H9 (cell line): ENCODE measurements at regions not wholly inside any gene's neighbourhood (a gene's known extent, or its start where the extent isn't known, plus 50 kb on each side); places are given as distances from the start of the nearest gene placed in this dataset.

Source experiments
- DNase-seq: peaks from one replicate; pipeline ENCODE4 v3.0.0-alpha.2; 2017
- H2AFZ ChIP-seq: one replicate; pipeline ENCODE4 v1.6.1; 2013; ENCODE audit warnings: mild to moderate bottlenecking, low read length, control low read depth, moderate library complexity
- H2AK5ac ChIP-seq: 2 replicates; pipeline ENCODE4 v1.6.1; 2013; ENCODE audit warnings: low read length, control low read depth, mixed read lengths; ENCODE audit not compliant: insufficient read length
- H2BK120ac ChIP-seq: one replicate; pipeline ENCODE4 v1.6.1; 2013; ENCODE audit warnings: low read depth, mild to moderate bottlenecking, low read length, control low read depth, inconsistent platforms; ENCODE audit not compliant: poor library complexity, severe bottlenecking
- H2BK12ac ChIP-seq: 2 replicates; pipeline ENCODE4 v1.6.1; 2013; ENCODE audit warnings: low read length, control low read depth, mixed read lengths, low read depth; ENCODE audit not compliant: insufficient read length
- H2BK15ac ChIP-seq: 2 replicates; pipeline ENCODE4 v1.6.1; 2013; ENCODE audit warnings: low read depth, low read length, control low read depth
- H2BK20ac ChIP-seq: one replicate; pipeline ENCODE4 v1.6.1; 2013; ENCODE audit warnings: low read depth, mild to moderate bottlenecking, low read length, control low read depth, inconsistent platforms; ENCODE audit not compliant: poor library complexity, severe bottlenecking
- H2BK5ac ChIP-seq: 2 replicates; pipeline ENCODE4 v1.6.1; 2013; ENCODE audit warnings: low read length, control low read depth, mixed read lengths; ENCODE audit not compliant: insufficient read length
- H3K14ac ChIP-seq: 2 replicates; pipeline ENCODE4 v1.6.1; 2013; ENCODE audit warnings: low read length, control low read depth; ENCODE audit not compliant: insufficient read depth
- H3K18ac ChIP-seq: 2 replicates; pipeline ENCODE4 v1.6.1; 2013; ENCODE audit warnings: low read depth, mild to moderate bottlenecking, mixed read lengths, low read length, control low read depth; ENCODE audit not compliant: insufficient read length
- H3K23ac ChIP-seq: 2 replicates; pipeline ENCODE4 v1.6.1; 2013; ENCODE audit warnings: low read length, control low read depth, mixed read lengths, low read depth; ENCODE audit not compliant: insufficient read length
- H3K23me2 ChIP-seq: 2 replicates; pipeline ENCODE4 v1.6.1; 2013; ENCODE audit warnings: low read depth, mild to moderate bottlenecking, mixed read lengths, low read length, control low read depth; ENCODE audit not compliant: insufficient read length, poor library complexity, severe bottlenecking
- H3K27ac ChIP-seq: 2 replicates; pipeline ENCODE4 v1.5.1; 2013; ENCODE audit warnings: low read length, control low read depth, mixed read lengths, low read depth; ENCODE audit not compliant: insufficient read length
- H3K27me3 ChIP-seq: 2 replicates; pipeline ENCODE4 v1.6.1; 2013; ENCODE audit warnings: low read length, control low read depth, inconsistent platforms; ENCODE audit not compliant: insufficient read depth
- H3K4ac ChIP-seq: 2 replicates; pipeline ENCODE4 v1.6.1; 2013; ENCODE audit warnings: low read depth, mild to moderate bottlenecking, control low read depth, inconsistent platforms, low read length, moderate library complexity
- H3K4me1 ChIP-seq: 2 replicates; pipeline ENCODE4 v1.6.1; 2013; ENCODE audit warnings: low read length, control low read depth, inconsistent platforms; ENCODE audit not compliant: insufficient read depth
- H3K4me2 ChIP-seq: 2 replicates; pipeline ENCODE4 v1.6.1; 2013; ENCODE audit warnings: low read length, control low read depth, mixed read lengths; ENCODE audit not compliant: insufficient read length, insufficient read depth
- H3K56ac ChIP-seq: 2 replicates; pipeline ENCODE4 v1.6.1; 2013; ENCODE audit warnings: low read depth, mild to moderate bottlenecking, mixed read lengths, low read length, control low read depth; ENCODE audit not compliant: insufficient read length
- H3K79me1 ChIP-seq: 2 replicates; pipeline ENCODE4 v1.6.1; 2013; ENCODE audit warnings: low read depth, mild to moderate bottlenecking, moderate library complexity, low read length, control low read depth, inconsistent platforms; ENCODE audit not compliant: insufficient read depth, poor library complexity, severe bottlenecking
- H3K79me2 ChIP-seq: 2 replicates; pipeline ENCODE4 v1.6.1; 2013; ENCODE audit warnings: low read length, control low read depth, inconsistent platforms; ENCODE audit not compliant: insufficient read depth
- H3K9ac ChIP-seq: 2 replicates; pipeline ENCODE4 v1.6.1; 2013; ENCODE audit warnings: low read length, control low read depth, mixed read lengths; ENCODE audit not compliant: insufficient read length; ENCODE audit errors: extremely low read depth
- H3K9me3 ChIP-seq: one replicate; pipeline ENCODE4 v1.6.1; 2013; ENCODE audit warnings: low read depth, low read length, inconsistent platforms; ENCODE audit not compliant: control insufficient read depth
- H3T11ph ChIP-seq: one replicate; pipeline ENCODE4 v1.6.1; 2013; ENCODE audit warnings: mild to moderate bottlenecking, low read length, control low read depth, inconsistent platforms
- H4K20me1 ChIP-seq: one replicate; pipeline ENCODE4 v1.6.1; 2013; ENCODE audit not compliant: control insufficient read depth, insufficient read length, insufficient read depth
- H4K5ac ChIP-seq: 2 replicates; pipeline ENCODE4 v1.6.1; 2013; ENCODE audit warnings: low read depth, mild to moderate bottlenecking, mixed read lengths, low read length, control low read depth; ENCODE audit not compliant: insufficient read length
- H4K8ac ChIP-seq: replicated peaks from 2 replicates; pipeline ENCODE4 v1.6.1; 2013; ENCODE audit warnings: low read length, control low read depth, mixed read lengths, low read depth; ENCODE audit not compliant: insufficient read length
- H4K91ac ChIP-seq: 2 replicates; pipeline ENCODE4 v1.6.1; 2013; ENCODE audit warnings: low read depth, mild to moderate bottlenecking, moderate library complexity, mixed read lengths, low read length, control low read depth; ENCODE audit not compliant: insufficient read length
- H3K27ac Mint-ChIP-seq, 3 experiments: 2 replicates in 2 of 3; 3 replicates in 1 of 3; pipeline ENCODE4 v1.8.0; 2020 to 2021; ENCODE audit warnings: mixed read lengths in 3 of 3, mild to moderate bottlenecking in 1 of 3, moderate library complexity in 1 of 3
- H3K27me3 Mint-ChIP-seq: 2 replicates; pipeline ENCODE4 v1.8.0; 2021; ENCODE audit warnings: low read depth, mild to moderate bottlenecking, moderate library complexity, mixed read lengths
- H3K36me3 Mint-ChIP-seq, 3 experiments: 2 replicates in 2 of 3; 3 replicates in 1 of 3; pipeline ENCODE4 v1.8.0; 2020 to 2021; ENCODE audit warnings: low read depth in 3 of 3, mixed read lengths in 3 of 3; ENCODE audit not compliant: insufficient read depth in 1 of 3
- H3K4me1 Mint-ChIP-seq, 2 experiments: 2 replicates each; pipeline ENCODE4 v1.8.0; 2020; ENCODE audit warnings: mixed read lengths in 2 of 2
- H3K4me3 Mint-ChIP-seq, 2 experiments: 2 replicates in 1 of 2; 3 replicates in 1 of 2; pipeline ENCODE4 v1.8.0; 2020 to 2021; ENCODE audit warnings: mild to moderate bottlenecking in 2 of 2, mixed read lengths in 2 of 2, moderate library complexity in 1 of 2
- H3K9me3 Mint-ChIP-seq, 2 experiments: 2 replicates in 1 of 2; 3 replicates in 1 of 2; pipeline ENCODE4 v1.8.0; 2020; ENCODE audit warnings: mild to moderate bottlenecking in 2 of 2, mixed read lengths in 2 of 2, moderate library complexity in 1 of 2
- WGBS: extraction: QIAGEN DNeasy Blood & Tissue Kit; methylation state at CpG from one replicate; pipeline ENCODE4 v1.1.7; 2013; ENCODE audit warnings: missing lambda C conversion rate, low lambda C conversion rate, mixed read lengths; ENCODE audit not compliant: insufficient read length; ENCODE audit errors: extremely low coverage; 5-methylcytosine and 5-hydroxymethylcytosine counted together
- TF ChIP-seq, protein P1 (sequence below): fragments of 200-600 bp; sonication (generic); conservative IDR thresholded peaks from 3 replicates; pipeline ENCODE4 v1.8.0; 2021; ENCODE audit warnings: antibody characterized with exemption, mild to moderate bottlenecking

DNA sequence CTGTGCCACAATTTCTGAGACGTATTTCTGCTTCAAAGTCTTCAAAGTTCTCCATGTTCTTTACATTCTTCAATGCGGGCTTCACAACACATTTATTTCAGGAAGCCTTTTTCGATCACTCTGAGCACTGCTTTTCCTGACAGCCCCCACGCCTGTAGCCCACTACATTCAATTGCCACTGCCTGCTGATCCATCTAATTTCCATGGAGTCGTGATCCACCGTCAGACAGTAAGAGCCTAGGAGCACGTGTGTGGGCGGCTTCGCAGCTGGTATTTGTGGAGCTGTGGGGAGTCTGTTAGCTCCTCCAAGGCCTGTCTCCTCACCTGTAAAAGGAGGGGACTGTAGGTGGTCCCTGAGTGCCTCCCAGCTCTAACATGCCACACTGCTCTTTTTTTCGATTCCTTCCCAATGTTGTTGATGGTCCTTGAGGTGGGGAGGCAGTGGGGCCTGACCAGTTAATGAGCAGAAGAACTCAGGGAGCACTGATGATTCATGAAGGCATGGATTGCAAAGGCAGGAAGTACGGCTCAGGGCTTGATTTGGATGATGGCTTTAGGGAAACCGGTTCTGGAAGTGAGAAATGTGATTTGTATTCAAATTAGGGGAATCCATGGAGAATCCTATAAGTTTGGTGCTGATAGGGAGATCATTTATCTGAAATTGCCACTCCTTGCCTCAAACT is 401.1 kb upstream of the PODXL start:
- Histone ChIP-seq H2AK5ac (no peak overlapping the region), H4K5ac (no peak overlapping the region), H3K18ac (no peak overlapping the region), H3T11ph (no peak overlapping the region), H4K8ac (no peak overlapping the region), H4K20me1 (no peaks in the 10 kb centered on the region), H2AFZ (no peak overlapping the region), H3K23me2 (no peaks in the 10 kb centered on the region), H3K14ac (no peak overlapping the region), H2BK15ac (no peak overlapping the region), H2BK20ac (no peak overlapping the region), H3K23ac (no peak overlapping the region), H4K91ac (no peak overlapping the region), H2BK120ac (no peak overlapping the region), H3K27ac (no peak overlapping the region), H3K4ac (no peak overlapping the region), H2BK5ac (no peak overlapping the region), H3K9me3 (no peaks in the 10 kb centered on the region), H3K4me1 (peaks cover 9% of the 10 kb centered on the region; the same call in 1 of the 2 replicates), H3K79me2 (no peaks in the 10 kb centered on the region), H2BK12ac (no peak overlapping the region), H3K27me3 (no peaks in the 10 kb centered on the region), H3K4me2 (no peak overlapping the region), H3K56ac (no peak overlapping the region), H3K9ac (no peak overlapping the region), H3K79me1 (no peaks in the 10 kb centered on the region)
- no peaks in the 10 kb centered on the region; the same call in 1 of the 2 replicates for H3K27me3 Mint-ChIP-seq
- H3K9me3 Mint-ChIP-seq, result peaks cover 3 to 4% of the 10 kb centered on the region in 2 experiments; a peak in 3 of 5 replicates
- no CpG with 5 or more reads among the region's 12 CpGs for WGBS
- H3K27ac Mint-ChIP-seq, result no peak overlapping the region; a peak in 1 of 7 replicates
- H3K36me3 Mint-ChIP-seq, result peaks cover 0 to 5% (median 0%) of the 10 kb centered on the region in 3 experiments; a peak in 1 of 7 replicates
- peaks cover 24 to 26% of the 10 kb centered on the region in 2 experiments for H3K4me1 Mint-ChIP-seq
- TF ChIP-seq, protein P1, sequence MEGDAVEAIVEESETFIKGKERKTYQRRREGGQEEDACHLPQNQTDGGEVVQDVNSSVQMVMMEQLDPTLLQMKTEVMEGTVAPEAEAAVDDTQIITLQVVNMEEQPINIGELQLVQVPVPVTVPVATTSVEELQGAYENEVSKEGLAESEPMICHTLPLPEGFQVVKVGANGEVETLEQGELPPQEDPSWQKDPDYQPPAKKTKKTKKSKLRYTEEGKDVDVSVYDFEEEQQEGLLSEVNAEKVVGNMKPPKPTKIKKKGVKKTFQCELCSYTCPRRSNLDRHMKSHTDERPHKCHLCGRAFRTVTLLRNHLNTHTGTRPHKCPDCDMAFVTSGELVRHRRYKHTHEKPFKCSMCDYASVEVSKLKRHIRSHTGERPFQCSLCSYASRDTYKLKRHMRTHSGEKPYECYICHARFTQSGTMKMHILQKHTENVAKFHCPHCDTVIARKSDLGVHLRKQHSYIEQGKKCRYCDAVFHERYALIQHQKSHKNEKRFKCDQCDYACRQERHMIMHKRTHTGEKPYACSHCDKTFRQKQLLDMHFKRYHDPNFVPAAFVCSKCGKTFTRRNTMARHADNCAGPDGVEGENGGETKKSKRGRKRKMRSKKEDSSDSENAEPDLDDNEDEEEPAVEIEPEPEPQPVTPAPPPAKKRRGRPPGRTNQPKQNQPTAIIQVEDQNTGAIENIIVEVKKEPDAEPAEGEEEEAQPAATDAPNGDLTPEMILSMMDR, result no peak
- DNase-seq, result no peak
- no peak overlapping the region for H3K4me3 Mint-ChIP-seq
